Activated CD4-positive, alpha-beta memory T cell treated with anti-CD3 and anti-CD28 coated beads, Interleukin-2, amount 10 ng/mL, durations not matched to agents 7 days and 5 days (primary cell): ENCODE measurements at regions not wholly inside any gene's neighbourhood (a gene's known extent, or its start where the extent isn't known, plus 50 kb on each side); places are given as distances from the start of the nearest gene placed in this dataset.

Experiments
- CTCF ChIA-PET: fragments of 350-600 bp; sonication (Branson Sonifier 250); formaldehyde crosslinking; loops from one replicate; lab custom pipeline; 2021; ENCODE audit warnings: antibody characterized with exemption, inconsistent platforms; lab: Charles Lee
- POLR2A ChIA-PET: fragments of 350-600 bp; sonication (Branson Sonifier 250); formaldehyde crosslinking; loops from one replicate; lab custom pipeline; 2021; ENCODE audit warnings: antibody characterized with exemption; lab: Charles Lee
- DNase-seq: peaks from one replicate; pipeline ENCODE4 v3.0.0-alpha.2; 2020
- H3K27ac Mint-ChIP-seq: one replicate; pipeline ENCODE4 v1.8.0; 2021; ENCODE audit warnings: mild to moderate bottlenecking, mixed read lengths
- H3K27me3 Mint-ChIP-seq: one replicate; pipeline ENCODE4 v1.8.0; 2021; ENCODE audit warnings: mixed read lengths
- H3K36me3 Mint-ChIP-seq: one replicate; pipeline ENCODE4 v1.8.0; 2021; ENCODE audit warnings: low read depth, mixed read lengths
- H3K4me1 Mint-ChIP-seq: one replicate; pipeline ENCODE4 v1.8.0; 2021; ENCODE audit warnings: mixed read lengths
- H3K4me3 Mint-ChIP-seq: one replicate; pipeline ENCODE4 v1.8.0; 2021; ENCODE audit warnings: mild to moderate bottlenecking, mixed read lengths
- H3K9me3 Mint-ChIP-seq: one replicate; pipeline ENCODE4 v1.8.0; 2021; ENCODE audit warnings: mixed read lengths

DNA sequence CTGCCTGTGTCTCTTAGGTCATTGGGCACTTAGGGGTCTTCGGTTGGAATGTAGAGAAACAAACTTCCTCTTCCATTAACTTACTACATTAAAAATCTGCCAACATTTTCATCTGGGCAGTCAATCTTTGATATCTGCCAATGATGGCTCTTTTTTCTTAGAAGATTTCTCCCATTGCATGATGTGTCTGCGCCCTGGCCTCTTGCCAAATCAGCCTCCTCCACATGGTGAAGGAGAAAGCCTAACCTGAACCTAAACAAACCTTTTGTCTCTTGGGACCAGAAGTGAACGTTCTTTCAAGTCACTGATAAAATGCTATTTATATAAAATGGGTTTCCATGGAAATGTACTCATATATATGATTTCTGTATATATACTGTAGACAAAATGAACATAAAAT lies 998.9 kb upstream of the GJE1 start:
- Mint-ChIP-seq H3K4me3 (no peak overlapping the region), H3K27ac (no peak overlapping the region), H3K4me1 (no peaks in the 10 kb centered on the region), H3K27me3 (no peaks in the 10 kb centered on the region), H3K9me3 (no peaks in the 10 kb centered on the region), H3K36me3 (no peaks in the 10 kb centered on the region)
- CTCF ChIA-PET: no interaction called here
- POLR2A ChIA-PET: no interaction called here
- no peak for DNase-seq

DNA sequence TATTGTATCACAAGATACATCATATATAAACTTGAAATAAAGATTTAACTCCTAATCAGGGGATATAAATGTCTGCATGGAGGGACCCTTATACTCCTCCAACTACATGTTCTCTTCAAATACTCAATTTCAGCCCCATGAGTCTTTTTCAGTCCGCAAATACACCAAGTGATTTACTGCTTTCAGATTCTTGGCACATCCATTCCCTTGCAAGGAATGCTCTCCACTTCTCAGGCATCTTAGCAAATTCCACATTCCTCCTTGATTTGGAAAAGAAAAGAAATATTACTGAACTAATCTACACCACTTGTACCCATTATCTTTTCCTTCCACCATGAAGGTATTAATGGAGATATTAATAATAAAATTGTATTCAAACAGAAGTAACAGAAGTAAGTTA lies 999.4 kb upstream of the GJE1 start:
- no peak for DNase-seq
- H3K27ac Mint-ChIP-seq: no peak overlapping the region
- ChIA-PET CTCF (no interaction called here), POLR2A (no interaction called here)
- H3K27me3 Mint-ChIP-seq: no peaks in the 10 kb centered on the region
- no peaks in the 10 kb centered on the region for H3K36me3 Mint-ChIP-seq
- H3K9me3 Mint-ChIP-seq: no peaks in the 10 kb centered on the region
- H3K4me1 Mint-ChIP-seq: no peaks in the 10 kb centered on the region
- H3K4me3 Mint-ChIP-seq: no peak overlapping the region

DNA sequence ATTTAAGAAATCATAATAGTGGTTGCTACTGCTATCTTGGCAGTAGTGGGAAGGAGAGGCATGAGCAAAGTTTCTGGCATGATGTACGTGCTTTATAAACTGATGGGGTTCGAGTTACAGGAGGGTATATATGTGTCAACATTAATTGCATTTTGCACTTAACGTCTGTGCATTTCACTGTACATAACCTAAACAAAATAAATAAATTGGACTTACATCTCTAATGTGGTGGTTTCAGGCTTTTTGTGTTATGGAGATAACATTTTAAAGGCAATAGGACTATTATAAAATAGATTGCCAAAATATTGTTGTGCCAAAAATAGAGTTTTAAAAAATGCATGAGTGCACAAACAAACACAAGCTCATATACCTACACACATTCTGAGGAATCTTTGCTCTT lies 1001.1 kb upstream of the GJE1 start:
- ChIA-PET CTCF (no interaction called here), POLR2A (no interaction called here)
- Mint-ChIP-seq H3K4me3 (no peak overlapping the region), H3K27me3 (no peaks in the 10 kb centered on the region), H3K36me3 (no peaks in the 10 kb centered on the region), H3K9me3 (no peaks in the 10 kb centered on the region), H3K4me1 (no peaks in the 10 kb centered on the region), H3K27ac (no peak overlapping the region)
- no peak for DNase-seq

DNA sequence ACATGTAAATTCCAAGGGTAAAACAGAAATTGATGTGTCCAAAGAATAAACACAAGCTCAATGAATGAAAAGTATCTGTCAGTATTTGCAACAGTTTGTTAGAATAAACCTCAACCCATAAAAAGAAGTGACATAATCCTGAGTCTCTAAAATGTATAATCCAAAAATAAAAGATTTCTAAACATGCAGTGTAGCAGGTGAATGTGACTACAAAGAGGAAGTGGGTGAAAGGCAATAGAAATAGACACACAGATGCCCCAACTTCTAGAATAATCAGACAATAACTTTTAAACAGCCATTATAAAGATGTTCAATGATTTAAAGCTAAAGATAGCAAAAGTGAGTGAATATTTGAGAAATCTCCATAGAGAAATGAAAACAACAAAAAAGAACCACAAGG lies 1009.2 kb upstream of the GJE1 start:
- no peaks in the 10 kb centered on the region for H3K27me3 Mint-ChIP-seq
- DNase-seq: no peak
- no peaks in the 10 kb centered on the region for H3K36me3 Mint-ChIP-seq
- ChIA-PET CTCF (no interaction called here), POLR2A (no interaction called here)
- H3K27ac Mint-ChIP-seq: no peak overlapping the region
- H3K9me3 Mint-ChIP-seq: no peaks in the 10 kb centered on the region
- H3K4me1 Mint-ChIP-seq: no peaks in the 10 kb centered on the region
- no peak overlapping the region for H3K4me3 Mint-ChIP-seq

DNA sequence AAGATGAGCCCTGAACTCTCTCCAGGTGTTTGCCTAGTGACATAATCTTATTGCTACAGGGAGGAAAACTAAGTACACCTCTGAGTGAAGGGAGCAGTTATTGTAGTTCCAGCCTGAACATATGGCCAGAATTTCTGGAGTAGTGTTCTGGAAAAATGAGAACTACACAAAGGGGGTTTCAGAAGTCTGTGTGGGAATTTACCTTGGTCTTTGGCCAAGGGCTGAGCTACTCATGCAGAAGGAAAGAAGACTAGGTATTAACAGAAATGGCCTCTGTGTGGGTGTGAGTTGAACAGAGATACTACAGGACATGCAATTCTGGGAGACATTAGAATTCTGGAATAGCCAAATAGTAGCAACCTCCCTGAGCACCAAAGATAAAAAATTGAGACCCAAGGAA lies 1009.7 kb upstream of the GJE1 start:
- no peaks in the 10 kb centered on the region for H3K4me1 Mint-ChIP-seq
- no peaks in the 10 kb centered on the region for H3K9me3 Mint-ChIP-seq
- ChIA-PET CTCF (no interaction called here), POLR2A (no interaction called here)
- no peaks in the 10 kb centered on the region for H3K36me3 Mint-ChIP-seq
- no peak overlapping the region for H3K4me3 Mint-ChIP-seq
- no peak overlapping the region for H3K27ac Mint-ChIP-seq
- DNase-seq: no peak
- no peaks in the 10 kb centered on the region for H3K27me3 Mint-ChIP-seq

DNA sequence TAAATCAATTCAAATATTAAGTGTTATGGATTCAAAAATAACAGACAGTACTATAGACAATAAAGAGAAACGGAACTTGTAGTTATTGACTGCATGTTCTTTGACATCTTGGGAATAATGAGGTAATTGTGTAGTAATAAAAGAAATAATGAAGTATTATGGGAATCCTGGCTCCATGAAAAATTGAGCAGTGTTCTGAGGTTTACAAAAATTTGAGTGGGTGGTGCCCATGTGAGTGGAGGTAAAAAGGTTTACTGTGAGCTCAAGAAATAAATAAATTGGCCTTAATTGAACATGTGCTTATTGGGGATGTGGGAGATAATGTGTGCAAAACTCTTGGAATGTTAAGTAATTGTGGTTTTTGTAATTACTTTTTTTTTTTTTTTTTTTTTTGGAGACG lies 1013.7 kb upstream of the GJE1 start:
- no peaks in the 10 kb centered on the region for H3K9me3 Mint-ChIP-seq
- DNase-seq: no peak
- no peaks in the 10 kb centered on the region for H3K36me3 Mint-ChIP-seq
- ChIA-PET CTCF (no interaction called here), POLR2A (no interaction called here)
- no peaks in the 10 kb centered on the region for H3K4me1 Mint-ChIP-seq
- no peak overlapping the region for H3K27ac Mint-ChIP-seq
- H3K4me3 Mint-ChIP-seq: no peak overlapping the region
- H3K27me3 Mint-ChIP-seq: no peaks in the 10 kb centered on the region

DNA sequence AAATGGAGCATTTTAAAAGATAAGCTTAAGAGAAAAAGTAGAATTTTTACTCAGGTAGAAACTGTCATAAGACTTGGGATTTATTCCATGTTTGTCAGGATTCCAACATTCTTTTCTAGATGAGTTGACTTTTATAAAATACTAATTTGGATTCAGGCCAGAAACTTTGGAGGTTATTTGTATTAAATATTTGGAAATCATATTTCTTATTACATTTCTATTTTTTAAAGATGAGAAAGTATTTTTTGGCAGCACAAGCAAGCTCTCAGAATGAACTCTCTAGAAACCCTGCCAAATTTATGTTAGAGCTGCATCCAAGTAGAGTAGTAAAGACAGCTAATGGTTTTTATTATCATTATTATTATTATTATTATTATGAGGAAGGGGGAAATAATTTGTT lies 1014.9 kb upstream of the GJE1 start:
- DNase-seq: no peak
- CTCF ChIA-PET: no interaction called here
- Mint-ChIP-seq H3K9me3 (no peaks in the 10 kb centered on the region), H3K27me3 (no peaks in the 10 kb centered on the region), H3K36me3 (no peaks in the 10 kb centered on the region), H3K4me3 (no peak overlapping the region), H3K27ac (no peak overlapping the region), H3K4me1 (no peaks in the 10 kb centered on the region)
- POLR2A ChIA-PET: no interaction called here

DNA sequence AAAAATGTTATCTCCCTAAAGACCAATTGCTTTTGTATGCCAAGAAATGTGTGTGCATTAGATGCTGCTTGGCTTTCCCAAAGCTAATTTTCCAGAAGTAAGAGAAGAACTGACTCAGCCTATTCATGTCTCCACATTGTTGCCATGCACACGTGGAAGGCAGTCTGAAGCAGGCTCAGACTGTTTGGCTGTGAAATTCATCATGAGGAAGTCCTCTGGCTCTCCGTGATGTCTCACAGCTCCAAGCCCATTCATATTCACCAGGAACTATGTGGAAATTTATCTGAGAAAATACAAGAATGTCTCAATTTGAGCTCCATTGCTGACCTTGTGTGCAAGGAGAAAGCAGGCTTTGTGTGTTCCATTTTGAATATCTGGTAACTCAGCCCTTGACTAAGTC lies 1022.2 kb upstream of the GJE1 start:
- peaks cover 2% of the 10 kb centered on the region for H3K4me1 Mint-ChIP-seq
- CTCF ChIA-PET: no interaction called here
- H3K27ac Mint-ChIP-seq: no peak overlapping the region
- no peaks in the 10 kb centered on the region for H3K27me3 Mint-ChIP-seq
- no peaks in the 10 kb centered on the region for H3K9me3 Mint-ChIP-seq
- no peak for DNase-seq
- POLR2A ChIA-PET: no interaction called here
- H3K4me3 Mint-ChIP-seq: no peak overlapping the region
- H3K36me3 Mint-ChIP-seq: no peaks in the 10 kb centered on the region

DNA sequence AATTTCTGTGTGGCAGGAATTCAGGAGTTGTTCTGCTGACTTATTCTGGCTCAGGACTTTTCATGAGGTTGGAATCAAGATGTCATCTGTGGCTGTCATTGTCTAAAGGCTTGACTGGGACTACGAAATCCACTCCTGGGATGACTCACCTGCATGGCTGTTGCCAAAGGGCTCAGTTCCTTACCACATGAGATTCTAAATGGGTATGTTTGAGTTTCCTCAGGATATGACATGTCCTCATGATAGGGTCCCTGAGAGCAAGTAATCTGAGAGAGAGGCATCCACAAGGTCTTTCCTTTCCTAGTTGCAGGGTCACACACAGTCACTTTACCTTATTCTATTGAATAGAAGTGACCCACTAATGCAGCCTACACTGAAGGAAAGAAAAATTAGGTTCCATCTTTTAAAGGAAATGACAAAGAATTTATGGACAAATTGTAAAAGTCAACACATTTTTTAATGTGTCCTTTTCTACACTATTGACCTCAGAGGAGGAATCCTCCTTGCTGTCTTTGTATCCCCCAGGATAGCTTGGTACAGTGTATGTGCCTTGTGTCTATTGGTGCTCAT lies 1025.0 kb upstream of the GJE1 start:
- CTCF ChIA-PET: no interaction called here
- H3K4me3 Mint-ChIP-seq: no peak overlapping the region
- DNase-seq: no peak
- POLR2A ChIA-PET: no interaction called here
- no peak overlapping the region for H3K27ac Mint-ChIP-seq
- H3K27me3 Mint-ChIP-seq: no peaks in the 10 kb centered on the region
- peaks cover 2% of the 10 kb centered on the region for H3K4me1 Mint-ChIP-seq
- no peaks in the 10 kb centered on the region for H3K9me3 Mint-ChIP-seq
- no peaks in the 10 kb centered on the region for H3K36me3 Mint-ChIP-seq

DNA sequence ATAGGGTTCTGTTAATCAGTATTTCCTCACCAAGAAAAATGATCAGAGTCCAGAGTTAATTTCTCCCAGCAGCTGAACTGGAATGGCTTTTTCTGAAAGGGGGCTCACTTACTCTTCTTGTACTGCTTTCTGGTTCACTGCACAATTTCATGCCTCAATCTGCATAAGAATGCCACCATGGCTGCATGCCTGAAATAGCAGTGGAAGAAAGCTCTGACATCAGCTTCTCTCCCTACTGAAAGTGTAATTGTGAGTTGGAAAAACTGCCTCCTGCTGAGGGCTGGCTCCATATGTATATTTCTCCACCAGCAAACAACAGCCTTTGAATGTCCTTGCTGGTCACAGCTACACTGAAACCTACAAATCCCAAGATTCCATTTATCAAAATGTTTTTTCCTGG lies 1027.2 kb upstream of the GJE1 start:
- CTCF ChIA-PET: no interaction called here
- H3K4me3 Mint-ChIP-seq: no peak overlapping the region
- H3K9me3 Mint-ChIP-seq: no peaks in the 10 kb centered on the region

DNA sequence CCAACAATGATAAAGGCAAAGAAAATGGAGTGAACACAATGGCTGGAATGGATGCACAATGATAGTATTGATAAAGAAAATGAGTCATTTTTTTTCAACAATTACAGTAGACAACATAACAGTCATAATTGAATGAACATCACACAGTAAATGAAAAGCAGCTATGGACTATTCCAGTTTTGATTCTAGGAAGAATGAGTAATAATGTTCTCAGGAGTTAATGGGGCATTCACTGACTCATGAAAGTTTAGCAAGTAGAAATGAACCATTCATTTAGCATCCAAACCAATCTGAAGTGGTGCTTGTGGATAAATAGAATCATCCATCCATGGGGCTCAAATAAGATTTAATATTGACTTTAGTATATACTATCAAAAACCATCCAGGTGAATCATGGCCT lies 1029.5 kb upstream of the GJE1 start:
- H3K27ac Mint-ChIP-seq: no peak overlapping the region
- POLR2A ChIA-PET: no interaction called here
- CTCF ChIA-PET: no interaction called here
- H3K9me3 Mint-ChIP-seq: no peaks in the 10 kb centered on the region
- H3K27me3 Mint-ChIP-seq: no peaks in the 10 kb centered on the region
- H3K36me3 Mint-ChIP-seq: no peaks in the 10 kb centered on the region
- no peak overlapping the region for H3K4me3 Mint-ChIP-seq
- no peaks in the 10 kb centered on the region for H3K4me1 Mint-ChIP-seq
- DNase-seq: no peak

More for the DNA sequence above, 1027.2 kb upstream of the GJE1 start:
- H3K27ac Mint-ChIP-seq: no peak overlapping the region
- DNase-seq: no peak
- no peaks in the 10 kb centered on the region for H3K36me3 Mint-ChIP-seq
- POLR2A ChIA-PET: no interaction called here
- H3K4me1 Mint-ChIP-seq: peaks cover 2% of the 10 kb centered on the region
- no peaks in the 10 kb centered on the region for H3K27me3 Mint-ChIP-seq

DNA sequence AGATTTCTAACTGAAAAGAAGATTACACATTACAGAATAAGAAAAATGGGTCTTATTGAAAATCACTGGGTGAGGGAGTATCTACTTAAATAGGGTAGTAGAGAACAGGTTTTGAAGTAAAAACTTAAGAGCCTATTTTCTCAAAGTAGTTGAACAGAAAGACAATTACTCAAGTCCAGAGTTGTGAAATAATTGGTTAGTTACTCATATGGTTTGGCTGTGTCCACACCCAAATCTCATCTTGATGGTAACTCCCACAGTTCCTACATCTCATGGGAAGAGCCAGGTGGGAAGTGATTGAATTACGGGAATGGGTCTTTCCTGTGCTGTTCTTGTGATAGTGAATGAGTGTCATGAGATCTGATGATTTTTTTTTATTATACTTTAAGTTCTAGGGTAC lies 1035.3 kb upstream of the GJE1 start:
- Mint-ChIP-seq H3K27ac (no peak overlapping the region), H3K27me3 (no peaks in the 10 kb centered on the region), H3K36me3 (no peaks in the 10 kb centered on the region), H3K4me1 (no peaks in the 10 kb centered on the region), H3K4me3 (no peak overlapping the region), H3K9me3 (no peaks in the 10 kb centered on the region)
- DNase-seq: no peak
- CTCF ChIA-PET: no interaction called here
- POLR2A ChIA-PET: no interaction called here

DNA sequence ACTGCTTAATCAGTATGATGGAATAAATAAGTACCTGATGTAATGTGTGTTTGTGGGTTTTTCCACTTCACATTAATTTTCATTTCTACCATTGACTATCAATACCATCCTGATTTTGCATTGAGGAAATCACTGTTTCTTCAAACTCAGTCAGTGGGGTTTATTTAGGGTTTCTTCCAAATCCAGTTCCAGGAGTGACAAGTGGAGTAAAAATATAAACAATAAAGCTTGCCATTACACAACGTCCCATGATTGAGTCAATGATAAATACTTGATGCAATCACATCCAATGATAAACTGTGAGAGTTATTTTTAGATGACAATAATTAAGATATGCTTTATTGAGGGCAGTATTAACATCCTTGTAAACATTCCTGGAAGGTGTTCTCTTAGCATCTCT lies 1037.4 kb upstream of the GJE1 start:
- Mint-ChIP-seq H3K27ac (no peak overlapping the region), H3K36me3 (no peaks in the 10 kb centered on the region), H3K4me1 (no peaks in the 10 kb centered on the region), H3K4me3 (no peak overlapping the region), H3K9me3 (no peaks in the 10 kb centered on the region), H3K27me3 (no peaks in the 10 kb centered on the region)
- DNase-seq: no peak
- ChIA-PET CTCF (no interaction called here), POLR2A (no interaction called here)

DNA sequence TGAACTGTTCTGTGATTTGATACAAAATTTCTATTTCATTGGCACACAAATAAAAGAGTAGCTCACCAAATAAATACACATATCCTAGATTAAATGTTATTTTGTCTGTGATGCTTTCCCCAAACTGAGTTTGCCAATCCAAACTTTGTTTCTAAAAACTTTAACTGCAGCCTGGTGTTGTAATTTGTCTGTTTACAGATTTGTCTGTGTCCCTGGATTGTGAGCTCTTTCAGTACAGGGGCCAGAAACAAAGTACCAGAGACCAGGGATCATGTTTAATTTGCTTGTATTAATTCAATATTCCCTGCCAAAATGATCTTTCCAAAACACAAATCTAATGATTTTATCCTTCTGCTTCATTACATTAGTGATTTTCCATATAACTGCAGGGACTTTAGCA lies 1044.6 kb upstream of the GJE1 start:
- ChIA-PET CTCF (no interaction called here), POLR2A (no interaction called here)
- H3K36me3 Mint-ChIP-seq: no peaks in the 10 kb centered on the region
- no peak overlapping the region for H3K27ac Mint-ChIP-seq
- no peak for DNase-seq
- no peaks in the 10 kb centered on the region for H3K4me1 Mint-ChIP-seq
- no peaks in the 10 kb centered on the region for H3K27me3 Mint-ChIP-seq
- no peaks in the 10 kb centered on the region for H3K9me3 Mint-ChIP-seq
- H3K4me3 Mint-ChIP-seq: no peak overlapping the region
